Fibroblast of gingiva (primary cell): ENCODE measurements at regions not wholly inside any gene's neighbourhood (a gene's known extent, or its start where the extent isn't known, plus 50 kb on each side); places are given as distances from the start of the nearest gene placed in this dataset.
A peak's percentile ranks its signal among the peaks of the same experiment; 100 is the strongest.
"Not testable (repeated sequence)": the region's sequence is repeated elsewhere in the genome, so short reads cannot be mapped to it uniquely, and the experiment has no call there.

Experiments used
- DNase-seq: peaks from one replicate; pipeline ENCODE4 v3.0.0-alpha.2; 2011; ENCODE audit warnings: low read depth

DNA sequence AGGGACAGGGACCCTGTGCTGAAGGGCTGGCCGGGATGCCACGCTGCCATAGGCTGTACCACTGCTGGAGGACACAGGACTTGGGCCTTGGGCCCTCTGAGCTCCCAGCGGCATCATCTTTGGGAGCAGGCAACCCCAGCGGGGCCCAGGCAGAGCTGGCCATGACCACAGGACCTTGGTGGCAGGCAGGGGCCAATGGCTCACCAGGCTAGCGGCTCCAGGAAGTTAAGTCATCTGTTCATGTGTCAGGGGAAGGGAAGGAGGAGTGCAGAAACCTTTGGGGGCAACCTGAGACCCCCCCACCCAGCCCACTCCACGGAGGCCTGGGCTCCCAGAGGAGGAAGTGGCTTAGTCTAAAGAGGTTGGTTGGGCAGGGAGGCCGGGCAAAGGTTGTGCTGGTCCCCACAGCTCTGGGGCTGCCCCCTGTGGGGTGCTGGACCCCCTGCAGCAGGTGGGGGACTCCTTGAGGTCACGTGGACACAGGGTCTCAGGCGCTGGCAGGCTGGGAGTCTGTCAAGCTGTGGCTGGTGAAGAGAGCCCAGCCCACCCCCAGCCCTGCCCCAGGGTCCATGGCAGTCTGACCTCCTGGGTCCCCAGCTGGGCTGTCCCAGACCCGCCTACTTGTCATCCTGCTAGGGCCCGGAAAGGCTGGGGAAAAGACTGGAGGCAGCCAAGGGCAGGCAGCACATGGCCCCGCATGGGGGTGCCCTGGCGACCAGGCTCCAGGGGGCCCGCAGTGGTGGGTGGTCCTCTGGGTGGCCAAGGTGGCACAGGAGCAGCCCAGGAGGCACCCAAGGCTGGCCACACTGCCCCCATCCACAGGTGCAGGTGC is 184.3 kb downstream of the IGLL1 start:
- DNase-seq = no peak

DNA sequence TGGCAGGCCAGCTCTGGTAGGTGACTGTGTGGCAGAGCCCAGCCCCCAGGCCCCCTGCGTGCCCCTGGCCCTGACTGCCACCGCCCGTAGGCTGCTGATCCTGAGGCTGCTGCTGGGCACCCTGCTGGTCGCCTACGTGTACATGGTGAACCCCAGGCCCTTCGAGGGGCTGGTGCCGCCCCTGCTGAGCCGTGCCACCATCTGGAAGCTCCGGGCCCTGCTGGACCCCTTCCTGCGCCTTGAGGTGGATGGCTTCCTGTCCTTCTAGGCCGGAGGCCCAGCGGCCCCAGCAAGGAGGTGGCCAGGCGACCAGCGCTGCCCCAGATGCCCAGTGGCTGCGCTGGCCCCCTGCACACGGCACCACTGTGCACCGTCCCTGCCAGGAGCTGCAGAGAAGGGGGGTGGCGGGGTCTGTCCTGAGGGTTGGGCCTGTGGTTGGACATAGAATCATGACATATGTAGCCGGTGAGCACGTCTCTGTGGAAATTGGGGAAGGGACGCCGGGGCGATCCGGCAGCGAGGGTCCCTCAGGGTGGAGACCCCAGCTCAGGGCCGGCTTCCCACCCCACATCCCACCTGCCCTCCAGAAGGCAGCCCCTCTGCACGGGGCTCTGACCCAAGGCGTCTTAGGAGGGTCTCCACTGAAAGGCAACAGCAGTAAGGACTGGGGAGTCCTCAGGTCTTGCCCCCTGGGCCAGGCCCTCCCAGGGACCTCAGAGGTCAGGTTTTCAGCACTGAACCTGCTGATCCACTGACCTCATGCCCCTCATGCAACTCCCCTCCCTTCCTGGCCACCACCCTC is 185.4 kb downstream of the IGLL1 start:
- no peak for DNase-seq

DNA sequence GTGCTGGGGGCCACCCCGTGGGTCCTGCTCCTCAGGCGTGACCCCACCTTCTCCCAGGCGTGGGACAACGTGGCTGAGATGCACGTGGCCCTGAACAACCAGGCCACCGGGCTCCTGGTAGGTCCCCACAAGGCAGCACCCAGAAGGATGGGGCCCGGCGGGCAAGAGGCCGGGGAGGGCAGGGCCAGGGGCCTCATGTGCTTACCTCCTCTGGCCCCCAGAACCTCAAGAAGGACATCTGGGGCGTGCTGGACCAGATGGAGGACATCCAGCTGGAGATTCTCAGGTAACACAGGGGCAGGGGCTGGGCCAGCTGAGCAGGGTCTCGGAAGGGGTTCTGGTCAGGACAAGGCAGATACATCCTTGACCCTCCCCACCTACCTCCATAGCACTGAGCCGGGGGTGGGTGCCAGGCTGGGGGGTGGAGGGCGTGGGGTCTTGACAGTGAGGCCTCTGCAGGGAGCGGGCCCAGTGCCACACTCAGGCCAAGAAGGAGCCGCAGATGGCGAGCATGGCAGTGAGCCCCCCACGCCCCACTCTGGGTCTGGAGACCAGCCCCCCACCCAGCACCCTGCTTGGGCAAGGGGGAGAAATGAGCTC is 186.3 kb downstream of the IGLL1 start:
- DNase-seq = no peak

- DNase-seq = not testable (repeated sequence)
These were observed 186.9 kb downstream of the IGLL1 start for GRCh38 chr22:23393199-23393598.

- no peak for DNase-seq
These were observed 187.5 kb downstream of the IGLL1 start for GRCh38 chr22:23392420-23393121.

DNA sequence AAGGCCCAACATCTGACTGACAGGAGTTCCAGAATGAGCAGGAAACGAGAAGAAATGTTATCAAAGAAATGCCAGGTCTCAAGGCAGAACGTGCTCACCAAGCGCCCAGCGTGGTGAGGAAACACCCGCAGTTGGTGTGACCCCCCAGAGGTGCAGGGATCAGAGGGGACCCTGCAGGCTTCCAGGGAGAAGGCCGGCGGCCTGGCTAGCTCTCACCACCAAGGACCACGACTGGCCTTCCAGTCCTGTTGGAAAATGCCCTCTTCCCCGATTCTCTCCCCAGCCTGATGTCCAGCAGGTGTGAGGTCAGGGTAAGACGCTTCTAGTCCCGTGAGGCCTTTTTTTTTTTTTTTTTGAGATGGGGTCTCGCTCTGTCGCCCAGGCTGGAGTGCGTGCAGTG is 189.1 kb downstream of the IGLL1 start:
- DNase-seq = no peak

GRCh38 chr22:23389271-23390071 is 190.6 kb downstream of the IGLL1 start:
- no peak for DNase-seq

GRCh38 chr22:23388517-23388890 is 191.6 kb downstream of the IGLL1 start:
- DNase-seq = no peak

- no peak for DNase-seq
These were observed 192.1 kb downstream of the IGLL1 start for GRCh38 chr22:23387827-23388516.

- DNase-seq = no peak
These were observed 193.1 kb downstream of the IGLL1 start for GRCh38 chr22:23386822-23387580.

DNA sequence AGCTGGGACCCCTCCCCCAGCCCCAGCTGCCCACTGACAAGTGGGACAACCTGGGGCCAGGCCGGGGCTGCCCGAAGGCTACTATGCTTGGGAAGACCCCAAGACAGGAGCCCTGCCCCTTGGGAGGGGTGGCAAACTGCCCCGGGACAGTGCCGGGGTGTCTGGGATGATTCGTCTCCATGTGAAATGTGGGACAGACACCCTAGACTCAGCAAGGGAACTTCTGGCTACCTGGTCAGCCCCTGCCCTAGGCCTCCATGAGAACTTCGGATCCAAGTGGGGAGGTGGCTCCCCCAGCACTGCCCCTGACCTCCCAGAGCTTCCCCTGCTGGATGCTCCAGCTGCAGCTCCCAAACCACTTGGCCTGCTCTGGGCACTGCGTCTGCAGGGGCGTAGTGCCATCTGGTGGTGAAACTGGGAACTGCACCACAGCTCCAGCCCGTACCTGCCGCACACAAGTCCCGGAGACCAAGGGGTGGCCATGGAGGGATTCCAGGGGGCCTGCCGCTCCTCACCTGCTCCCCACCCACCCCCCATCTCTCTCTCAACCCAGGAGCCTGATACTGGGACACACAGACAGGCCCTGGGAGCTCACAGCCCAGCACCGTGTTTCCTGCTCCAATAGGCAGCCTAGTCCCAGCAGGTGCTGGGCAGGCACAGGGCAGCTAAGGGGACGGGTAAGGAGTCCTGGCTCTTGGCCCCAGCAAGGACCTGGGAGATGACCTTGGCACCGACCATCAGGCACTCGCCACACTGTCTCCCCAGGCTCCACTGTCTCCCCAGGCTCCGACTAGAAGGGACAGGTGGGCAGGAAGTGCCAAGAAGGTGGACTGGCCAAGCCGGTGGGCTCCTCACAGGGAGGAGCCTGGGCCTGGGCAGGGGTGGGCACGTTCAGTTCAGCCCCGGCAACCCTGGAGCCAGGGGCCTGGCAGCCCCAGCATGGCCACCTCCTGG is 194.1 kb downstream of the IGLL1 start:
- DNase-seq = peak; percentile 66

DNA sequence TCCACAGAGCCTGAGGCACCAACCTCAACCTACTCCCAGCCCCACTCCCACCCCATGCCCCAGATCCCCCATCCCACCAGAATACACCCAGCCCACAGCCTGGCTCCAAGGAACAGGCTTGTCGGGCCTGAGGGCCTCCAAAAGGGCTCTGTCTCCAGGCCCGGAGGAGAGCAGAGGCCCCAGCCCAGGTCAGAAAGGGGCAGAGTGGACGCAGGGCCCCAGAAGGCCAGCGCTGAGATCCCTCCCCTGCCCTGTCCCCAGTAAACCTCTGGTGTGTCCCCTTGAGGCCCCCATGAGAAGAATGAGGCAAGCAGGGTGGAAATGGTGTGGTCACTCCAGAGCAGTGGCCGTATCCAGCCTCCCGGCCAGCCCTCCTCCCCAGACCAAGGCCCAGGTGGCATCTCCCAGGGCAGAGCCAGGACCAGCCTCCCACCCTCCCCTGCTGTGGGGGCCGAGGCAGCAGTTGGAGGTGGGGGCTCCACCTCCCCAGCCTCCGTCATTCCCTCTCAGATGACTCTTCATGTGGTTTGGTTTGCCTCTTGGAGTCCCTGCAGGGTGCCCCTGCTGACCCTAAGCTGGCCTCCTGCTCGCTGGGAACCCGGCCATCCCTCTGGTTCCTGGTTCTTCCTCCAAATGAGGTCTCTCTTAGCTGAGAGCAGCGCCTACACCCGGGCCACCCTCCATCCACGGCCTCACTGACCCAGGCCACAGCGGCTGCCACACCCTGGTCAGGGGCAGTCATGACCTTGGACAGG is 195.0 kb downstream of the IGLL1 start:
- no peak for DNase-seq

GRCh38 chr22:23384431-23384830 is 195.7 kb downstream of the IGLL1 start:
- no peak for DNase-seq

- no peak for DNase-seq
These were observed 196.4 kb downstream of the IGLL1 start for GRCh38 chr22:23383491-23384361.

- DNase-seq = no peak
These were observed 197.5 kb downstream of the IGLL1 start for GRCh38 chr22:23382428-23383218.
